OCI-LY7 (cell line): ENCODE measurements at regions not wholly inside any gene's neighbourhood (a gene's known extent, or its start where the extent isn't known, plus 50 kb on each side); places are given as distances from the start of the nearest gene placed in this dataset.

Source experiments
- BruUV-seq: library from RNA; stranded (reverse); fragments of 400-500 nt; replicated peaks from 2 replicates; lab custom pipeline; 2021; lab: Mats Ljungman, UMichigan
- CTCF ChIA-PET: fragments of 300-600 bp; sonication (Branson Sonifier 250); formaldehyde crosslinking; loops from one replicate; lab custom pipeline; 2022; ENCODE audit warnings: antibody characterized with exemption; ENCODE audit not compliant: unreplicated experiment; lab: Charles Lee
- POLR2A ChIA-PET: fragments of 300-600 bp; sonication (Branson Sonifier 250); formaldehyde crosslinking; loops from one replicate; lab custom pipeline; 2022; ENCODE audit warnings: antibody characterized with exemption; lab: Charles Lee
- DNase-seq: peaks from one replicate; pipeline ENCODE4 v3.0.0-alpha.2; 2015; ENCODE audit warnings: low spot score
- H2AFZ ChIP-seq: fragments of 200-600 bp; sonication (generic), shearing (Covaris generic); 2 replicates; pipeline ENCODE4 v1.6.1; 2014; ENCODE audit warnings: mild to moderate bottlenecking, antibody characterized with exemption, low read length, moderate library complexity
- H3K27ac ChIP-seq: fragments of 200-600 bp; sonication (generic); 2 replicates; pipeline ENCODE4 v1.5.1; 2014; ENCODE audit warnings: mixed run types, low read depth, mild to moderate bottlenecking, moderate library complexity, low read length, inconsistent platforms; ENCODE audit not compliant: poor library complexity, severe bottlenecking
- H3K36me3 ChIP-seq: fragments of 200-600 bp; sonication (generic); 2 replicates; pipeline ENCODE4 v1.6.1; 2014; ENCODE audit warnings: mild to moderate bottlenecking, antibody characterized with exemption, low read length, moderate library complexity, mixed read lengths; ENCODE audit not compliant: insufficient read depth
- H3K4me1 ChIP-seq: fragments of 200-600 bp; sonication (generic); 2 replicates; pipeline ENCODE4 v1.5.1; 2014; ENCODE audit warnings: mild to moderate bottlenecking, low read length; ENCODE audit not compliant: insufficient read depth, poor library complexity, severe bottlenecking
- H3K4me2 ChIP-seq: fragments of 200-600 bp; sonication (generic); 2 replicates; pipeline ENCODE4 v1.6.1; 2014; ENCODE audit warnings: mild to moderate bottlenecking, low read length
- H3K4me3 ChIP-seq: fragments of 200-600 bp; sonication (generic); 2 replicates; pipeline ENCODE4 v1.5.1; 2014; ENCODE audit warnings: mild to moderate bottlenecking, low read depth, low read length; ENCODE audit not compliant: poor library complexity, severe bottlenecking
- H3K79me2 ChIP-seq: fragments of 200-600 bp; sonication (generic); 2 replicates; pipeline ENCODE4 v1.6.1; 2016; ENCODE audit warnings: low read depth, mild to moderate bottlenecking, low read length, moderate library complexity, mixed read lengths; ENCODE audit not compliant: insufficient read depth
- H3K9me2 ChIP-seq: fragments of 200-600 bp; sonication (generic); 2 replicates; pipeline ENCODE4 v1.6.1; 2016; ENCODE audit warnings: mild to moderate bottlenecking, low read length, mixed read lengths; ENCODE audit not compliant: insufficient read depth
- H3K9me3 ChIP-seq: fragments of 200-600 bp; sonication (generic); 2 replicates; pipeline ENCODE4 v1.6.1; 2014; ENCODE audit warnings: mild to moderate bottlenecking, mixed run types, low read length, mixed read lengths
- H4K20me1 ChIP-seq: fragments of 200-600 bp; sonication (generic); 2 replicates; pipeline ENCODE4 v1.6.1; 2014; ENCODE audit warnings: mild to moderate bottlenecking, antibody characterized with exemption, low read length, moderate library complexity, mixed read lengths; ENCODE audit not compliant: insufficient read depth
- EZH2phosphoT487 ChIP-seq: fragments of 200-600 bp; sonication (generic); IDR thresholded peaks from 2 replicates; pipeline ENCODE4 v1.6.1; 2018; ENCODE audit warnings: low read depth, borderline replicate concordance, mild to moderate bottlenecking, mixed run types, antibody characterized with exemption, low read length, moderate library complexity, mixed read lengths
- intact Hi-C: fragments of 100-400 bp; cut with micrococcal nuclease; formaldehyde crosslinking; loops from one replicate; pipeline ENCODE4 v1.10.0; 2022; ENCODE audit not compliant: unreplicated experiment
- TF ChIP-seq, protein P1 (sequence below): fragments of 200-600 bp; sonication (generic); conservative IDR thresholded peaks from 2 replicates; pipeline ENCODE4 v1.5.1; 2014; ENCODE audit warnings: mild to moderate bottlenecking, antibody characterized with exemption, low read length, moderate library complexity, mixed read lengths

- Histone ChIP-seq H3K27ac (no peak overlapping the region), H4K20me1 (no peaks in the 10 kb centered on the region), H3K9me2 (no peaks in the 10 kb centered on the region), H3K4me1 (peaks cover 12% of the 10 kb centered on the region), H3K4me3 (no peak overlapping the region), H3K79me2 (no peaks in the 10 kb centered on the region), H3K4me2 (no peak overlapping the region), H3K9me3 (no peaks in the 10 kb centered on the region), H3K36me3 (no peaks in the 10 kb centered on the region), H2AFZ (no peak overlapping the region)
- ChIA-PET CTCF (no interaction called here), POLR2A (interaction anchor here (0.9 kb wide), 1 partner anchor 9 kb away, joined by 4 read pairs; no protein-coding TSS in a partner anchor)
- BruUV-seq = no TSS peak
- no peak for TF ChIP-seq EZH2phosphoT487
- TF ChIP-seq, protein P1, sequence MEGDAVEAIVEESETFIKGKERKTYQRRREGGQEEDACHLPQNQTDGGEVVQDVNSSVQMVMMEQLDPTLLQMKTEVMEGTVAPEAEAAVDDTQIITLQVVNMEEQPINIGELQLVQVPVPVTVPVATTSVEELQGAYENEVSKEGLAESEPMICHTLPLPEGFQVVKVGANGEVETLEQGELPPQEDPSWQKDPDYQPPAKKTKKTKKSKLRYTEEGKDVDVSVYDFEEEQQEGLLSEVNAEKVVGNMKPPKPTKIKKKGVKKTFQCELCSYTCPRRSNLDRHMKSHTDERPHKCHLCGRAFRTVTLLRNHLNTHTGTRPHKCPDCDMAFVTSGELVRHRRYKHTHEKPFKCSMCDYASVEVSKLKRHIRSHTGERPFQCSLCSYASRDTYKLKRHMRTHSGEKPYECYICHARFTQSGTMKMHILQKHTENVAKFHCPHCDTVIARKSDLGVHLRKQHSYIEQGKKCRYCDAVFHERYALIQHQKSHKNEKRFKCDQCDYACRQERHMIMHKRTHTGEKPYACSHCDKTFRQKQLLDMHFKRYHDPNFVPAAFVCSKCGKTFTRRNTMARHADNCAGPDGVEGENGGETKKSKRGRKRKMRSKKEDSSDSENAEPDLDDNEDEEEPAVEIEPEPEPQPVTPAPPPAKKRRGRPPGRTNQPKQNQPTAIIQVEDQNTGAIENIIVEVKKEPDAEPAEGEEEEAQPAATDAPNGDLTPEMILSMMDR = no peak
- intact Hi-C loops = no loop called here
- no peak for DNase-seq
These were observed 119.9 kb upstream of the ZNF217 start for GRCh38 chr20:53713328-53714056.

GRCh38 chr20:53712212-53712977 is 118.8 kb upstream of the ZNF217 start:
- intact Hi-C loops = no loop called here
- H4K20me1 ChIP-seq = no peaks in the 10 kb centered on the region
- no peaks in the 10 kb centered on the region for H3K79me2 ChIP-seq
- no peak overlapping the region for H3K27ac ChIP-seq
- TF ChIP-seq, protein P1 = no peak
- no peak for TF ChIP-seq EZH2phosphoT487
- H3K36me3 ChIP-seq = no peaks in the 10 kb centered on the region
- BruUV-seq = no TSS peak
- no peak overlapping the region for H2AFZ ChIP-seq
- DNase-seq = no peak
- H3K9me2 ChIP-seq = no peaks in the 10 kb centered on the region
- no peak overlapping the region for H3K4me2 ChIP-seq
- no peak overlapping the region for H3K4me3 ChIP-seq
- H3K9me3 ChIP-seq = no peaks in the 10 kb centered on the region
- CTCF ChIA-PET = no interaction called here
- POLR2A ChIA-PET = interaction anchor here (0.5 kb wide), 1 partner anchor 135 kb away, joined by 3 read pairs; no protein-coding TSS in a partner anchor
- peaks cover 23% of the 10 kb centered on the region for H3K4me1 ChIP-seq
